H1 (cell line): ENCODE measurements at regions not wholly inside any gene's neighbourhood (a gene's known extent, or its start where the extent isn't known, plus 50 kb on each side); places are given as distances from the start of the nearest gene placed in this dataset.

ENCODE experiments used
- CTCF ChIA-PET: fragments of 300-600 bp; sonication (Branson Sonifier 250); formaldehyde crosslinking; loops from one replicate; lab custom pipeline; 2021; ENCODE audit not compliant: partially characterized antibody; lab: Charles Lee
- POLR2A ChIA-PET: fragments of 300-600 bp; sonication (Branson Sonifier 250); formaldehyde crosslinking; loops from one replicate; lab custom pipeline; 2021; ENCODE audit warnings: inconsistent platforms; ENCODE audit not compliant: partially characterized antibody; lab: Charles Lee
- DNase-seq, 2 experiments: peaks; one replicate each; pipeline versions ENCODE4 v3.0.0 to v3.0.0-alpha.2; 2010 to 2022; ENCODE audit warnings: low spot score in 2 of 2, low read depth in 1 of 2, mixed read lengths in 1 of 2
- FAIRE-seq: peaks from 2 replicates; lab custom pipeline; 2011; peaks lifted over from hg19 to GRCh38; lab: Jason Lieb, UNC
- H2AFZ ChIP-seq: 2 replicates; pipeline ENCODE4 v1.8.1; 2012; ENCODE audit warnings: low read length, inconsistent platforms
- H2AK5ac ChIP-seq: 2 replicates; pipeline ENCODE4 v1.6.1; 2013; ENCODE audit warnings: low read depth, low read length
- H2BK120ac ChIP-seq: replicated peaks from 2 replicates; pipeline ENCODE3; 2013; ENCODE audit warnings: low read depth, low read length, inconsistent platforms
- H2BK12ac ChIP-seq: 2 replicates; pipeline ENCODE4 v1.6.1; 2013; ENCODE audit warnings: low read depth, low read length
- H2BK15ac ChIP-seq: 2 replicates; pipeline ENCODE4 v1.6.1; 2013; ENCODE audit warnings: low read length
- H2BK20ac ChIP-seq: 2 replicates; pipeline ENCODE4 v1.6.1; 2013; ENCODE audit warnings: low read length
- H2BK5ac ChIP-seq: 2 replicates; pipeline ENCODE4 v1.6.1; 2013; ENCODE audit warnings: low read depth, low read length
- H3K14ac ChIP-seq: 2 replicates; pipeline ENCODE4 v1.6.1; 2013; ENCODE audit warnings: inconsistent platforms; ENCODE audit not compliant: insufficient read length
- H3K18ac ChIP-seq: 2 replicates; pipeline ENCODE4 v1.6.1; 2013; ENCODE audit warnings: low read length; ENCODE audit errors: extremely low read depth
- H3K23ac ChIP-seq: 2 replicates; pipeline ENCODE4 v1.6.1; 2013; ENCODE audit warnings: inconsistent platforms; ENCODE audit not compliant: insufficient read length
- H3K23me2 ChIP-seq: 2 replicates; pipeline ENCODE4 v1.6.1; 2013; ENCODE audit warnings: low read depth, low read length
- H3K27ac ChIP-seq: 2 replicates; pipeline ENCODE4 v1.6.1; 2011; ENCODE audit warnings: low read depth, low read length, inconsistent platforms
- H3K27me3 ChIP-seq, 4 experiments: replicated peaks in 1 of 4; 1 replicate in 1 of 4; 2 replicates in 3 of 4; pipeline versions ENCODE4 v1.6.1 to v1.8.1; 2011 to 2013; ENCODE audit warnings: low read length in 3 of 4, mild to moderate bottlenecking in 3 of 4, inconsistent platforms in 2 of 4, mixed read lengths in 2 of 4, moderate library complexity in 1 of 4; ENCODE audit not compliant: control insufficient read depth in 3 of 4, insufficient read depth in 3 of 4; ENCODE audit errors: extremely low read depth in 1 of 4
- H3K36me3 ChIP-seq, 4 experiments: 2 replicates each; pipeline versions ENCODE4 v1.6.1 to v1.8.1; 2011 to 2013; ENCODE audit warnings: mild to moderate bottlenecking in 4 of 4, low read length in 3 of 4, moderate library complexity in 2 of 4, control low read depth in 1 of 4, inconsistent platforms in 1 of 4; ENCODE audit not compliant: insufficient read depth in 4 of 4, control insufficient read depth in 2 of 4
- H3K4ac ChIP-seq: replicated peaks from 2 replicates; pipeline ENCODE3; 2013; ENCODE audit warnings: low read length, low read depth, mixed read lengths, inconsistent platforms; ENCODE audit not compliant: insufficient read length
- H3K4me1 ChIP-seq, 4 experiments: replicated peaks in 1 of 4; 1 replicate in 1 of 4; 2 replicates in 3 of 4; pipeline versions ENCODE4 v1.6.1 to v1.8.1; 2011 to 2013; ENCODE audit warnings: low read length in 3 of 4, inconsistent platforms in 2 of 4, mixed read lengths in 1 of 4; ENCODE audit not compliant: insufficient read depth in 4 of 4, control insufficient read depth in 3 of 4
- H3K4me2 ChIP-seq, 2 experiments: 2 replicates each; pipeline versions ENCODE4 v1.6.1 to v1.8.1; 2011 to 2013; ENCODE audit warnings: low read depth in 2 of 2, low read length in 2 of 2, control low read depth in 1 of 2, inconsistent platforms in 1 of 2, mild to moderate bottlenecking in 1 of 2; ENCODE audit not compliant: insufficient read depth in 1 of 2
- H3K4me3 ChIP-seq, 4 experiments: fragments of 200-600, 300-600 bp in 1 of 4; sonication (generic), shearing (Covaris generic), sonication (Bioruptor Twin) in 1 of 4; 2 replicates each; pipeline versions ENCODE4 v1.5.1 to v1.8.1; 2011 to 2016; ENCODE audit warnings: low read length in 4 of 4, low read depth in 3 of 4, control low read depth in 2 of 4, inconsistent platforms in 2 of 4, mild to moderate bottlenecking in 2 of 4, mixed read lengths in 1 of 4, moderate library complexity in 1 of 4; ENCODE audit not compliant: insufficient read depth in 2 of 4; ENCODE audit errors: extremely low read depth in 1 of 4
- H3K56ac ChIP-seq: replicated peaks from 2 replicates; pipeline ENCODE3; 2013; ENCODE audit warnings: low read depth, mild to moderate bottlenecking, mixed read lengths, low read length, inconsistent platforms; ENCODE audit not compliant: insufficient read length
- H3K79me1 ChIP-seq: 2 replicates; pipeline ENCODE4 v1.6.1; 2013; ENCODE audit warnings: low read depth, low read length, control low read depth
- H3K79me2 ChIP-seq, 2 experiments: 2 replicates each; pipeline versions ENCODE4 v1.6.1 to v1.8.1; 2012 to 2013; ENCODE audit warnings: low read length in 2 of 2, mild to moderate bottlenecking in 2 of 2, inconsistent platforms in 1 of 2; ENCODE audit not compliant: insufficient read depth in 2 of 2, control insufficient read depth in 1 of 2
- H3K9ac ChIP-seq, 4 experiments: replicated peaks in 1 of 4; 1 replicate in 1 of 4; 2 replicates in 3 of 4; pipeline versions ENCODE4 v1.6.1 to v1.8.1; 2011 to 2013; ENCODE audit warnings: low read depth in 3 of 4, low read length in 3 of 4, control low read depth in 2 of 4, mild to moderate bottlenecking in 2 of 4, moderate library complexity in 2 of 4, inconsistent platforms in 1 of 4; ENCODE audit errors: extremely low read depth in 1 of 4
- H3K9me3 ChIP-seq, 2 experiments: 2 replicates each; pipeline versions ENCODE4 v1.6.1 to v1.8.1; 2012 to 2013; ENCODE audit warnings: mild to moderate bottlenecking in 2 of 2, moderate library complexity in 2 of 2, control low read depth in 1 of 2, inconsistent platforms in 1 of 2, low read depth in 1 of 2, low read length in 1 of 2, mixed read lengths in 1 of 2; ENCODE audit not compliant: insufficient read depth in 2 of 2
- H4K20me1 ChIP-seq, 2 experiments: replicated peaks in 1 of 2; 2 replicates each; pipeline versions ENCODE3 to v1.8.1; 2011 to 2013; ENCODE audit warnings: inconsistent platforms in 2 of 2, low read length in 2 of 2, mild to moderate bottlenecking in 1 of 2; ENCODE audit not compliant: insufficient read depth in 2 of 2, control insufficient read depth in 1 of 2
- H4K5ac ChIP-seq: 2 replicates; pipeline ENCODE4 v1.6.1; 2013; ENCODE audit warnings: low read length, low read depth, mixed read lengths, inconsistent platforms; ENCODE audit not compliant: insufficient read length
- H4K8ac ChIP-seq: 2 replicates; pipeline ENCODE4 v1.8.0; 2013; ENCODE audit warnings: mild to moderate bottlenecking, moderate library complexity, low read length, inconsistent platforms; ENCODE audit not compliant: insufficient read depth; ENCODE audit errors: extremely low read depth
- H4K91ac ChIP-seq: replicated peaks from 2 replicates; pipeline ENCODE3; 2013; ENCODE audit warnings: low read length, mixed read lengths, inconsistent platforms; ENCODE audit not compliant: insufficient read length
- BACH1 ChIP-seq: IDR thresholded peaks from 2 replicates; pipeline ENCODE4 v1.6.1; 2012; ENCODE audit warnings: low read length, improper control_type of control experiment
- CHD1 ChIP-seq: IDR thresholded peaks from 2 replicates; pipeline ENCODE4 v1.6.1; 2012; ENCODE audit warnings: low read depth, low read length, improper control_type of control experiment
- CTBP2 ChIP-seq: IDR thresholded peaks from 2 replicates; pipeline ENCODE4 v1.7.0; 2011; ENCODE audit warnings: borderline replicate concordance, mild to moderate bottlenecking, moderate library complexity, mixed read lengths, low read length; ENCODE audit not compliant: insufficient read depth, insufficient read length
- NANOG ChIP-seq: IDR thresholded peaks from 2 replicates; pipeline ENCODE4 v1.6.1; 2011; ENCODE audit warnings: low read length, low read depth, mild to moderate bottlenecking, inconsistent platforms; ENCODE audit not compliant: insufficient read depth, poor library complexity, severe bottlenecking
- RAD21 ChIP-seq, 2 experiments: IDR thresholded peaks in 1 of 2; conservative IDR thresholded peaks in 1 of 2; 2 replicates each; pipeline ENCODE4 v1.6.1; 2011; ENCODE audit warnings: low read depth in 2 of 2, low read length in 2 of 2, improper control_type of control experiment in 1 of 2, inconsistent platforms in 1 of 2, mild to moderate bottlenecking in 1 of 2, moderate library complexity in 1 of 2
- SIN3A ChIP-seq, 2 experiments: IDR thresholded peaks in 1 of 2; conservative IDR thresholded peaks in 1 of 2; 2 replicates each; pipeline ENCODE4 v1.6.1; 2011 to 2012; ENCODE audit warnings: low read length in 2 of 2, improper control_type of control experiment in 1 of 2, low read depth in 1 of 2, mild to moderate bottlenecking in 1 of 2
- WGBS, 2 experiments: shearing (Covaris generic) in 1 of 2; methylation state at CpG; one replicate each; pipeline versions ENCODE4 v1.1.6 to v1.1.7; 2013 to 2015; ENCODE audit warnings: low lambda C conversion rate in 2 of 2, mixed read lengths in 2 of 2, inconsistent platforms in 1 of 2, low coverage in 1 of 2, missing lambda C conversion rate in 1 of 2; ENCODE audit not compliant: insufficient replicate concordance in 2 of 2, insufficient coverage in 1 of 2, insufficient read length in 1 of 2; ENCODE audit errors: extremely low coverage in 1 of 2, missing lambda C conversion rate in 1 of 2; 5-methylcytosine and 5-hydroxymethylcytosine counted together

- no peaks in the 10 kb centered on the region for H4K20me1 ChIP-seq
- no peak overlapping the region for H3K4me2 ChIP-seq
- H3K79me2 ChIP-seq: no peaks in the 10 kb centered on the region
- no peak overlapping the region for H3K4ac ChIP-seq
- no peak overlapping the region for H2BK12ac ChIP-seq
- no peak overlapping the region for H3K14ac ChIP-seq
- WGBS, 2 experiments: 87% methylated on average over 5 of the region's 5 CpGs; no CpG with 5 or more reads in 1 of the 2 experiments
- H2BK120ac ChIP-seq: no peak overlapping the region
- no peak overlapping the region for H4K5ac ChIP-seq
- FAIRE-seq: no peak
- H2BK15ac ChIP-seq: no peak overlapping the region
- H4K91ac ChIP-seq: no peak overlapping the region
- no peaks in the 10 kb centered on the region for H3K23me2 ChIP-seq
- ChIA-PET POLR2A (no interaction called here), CTCF (no interaction called here)
- no peak overlapping the region for H2AK5ac ChIP-seq
- no peaks in the 10 kb centered on the region for H3K79me1 ChIP-seq
- no peaks in the 10 kb centered on the region for H3K4me1 ChIP-seq
- no peak overlapping the region for H3K4me3 ChIP-seq
- H2AFZ ChIP-seq: no peak overlapping the region
- H3K56ac ChIP-seq: no peak overlapping the region
- no peak overlapping the region for H3K18ac ChIP-seq
- H3K9ac ChIP-seq: no peak overlapping the region
- no peaks in the 10 kb centered on the region for H3K27me3 ChIP-seq
- H3K9me3 ChIP-seq: no peaks in the 10 kb centered on the region
- no peak for DNase-seq
- no peak overlapping the region for H3K27ac ChIP-seq
- H4K8ac ChIP-seq: no peak overlapping the region
- H3K36me3 ChIP-seq: no peaks in the 10 kb centered on the region
- H3K23ac ChIP-seq: no peak overlapping the region
- no peak overlapping the region for H2BK20ac ChIP-seq
- no peak overlapping the region for H2BK5ac ChIP-seq
- TF ChIP-seq CHD1 (no peak), RAD21 (IDR thresholded peaks at IDR 0.05 in 1 of 2, conservative IDR thresholded peaks at IDR 0.05 in 1 of 2; ENCODE audit: low read depth in 2 of 2, low read length in 2 of 2) (no peak), SIN3A (conservative IDR thresholded peaks at IDR 0.05 in 1 of 2, IDR thresholded peaks at IDR 0.05 in 1 of 2; ENCODE audit: low read depth in 1 of 2, low read length in 2 of 2) (no peak), NANOG (no peak), CTBP2 (no peak), BACH1 (no peak)
These were observed 97.2 kb upstream of the PCGF5 start for GRCh38 chr10:91123261-91123660.
